Right atrium auricular region (tissue), 2 donors: ENCODE measurements at regions not wholly inside any gene's neighbourhood (a gene's known extent, or its start where the extent isn't known, plus 50 kb on each side); places are given as distances from the start of the nearest gene placed in this dataset.
A peak's percentile ranks its signal among the peaks of the same experiment; 100 is the strongest.

Experiments used
- DNase-seq: peaks from one replicate; pipeline ENCODE4 v3.0.0-alpha.2; 2019; ENCODE audit warnings: low spot score
- H3K27ac ChIP-seq, 2 donors: fragments of 200-600 bp; sonication (generic); 1 replicate in 1 of 2; 2 replicates in 1 of 2; pipeline ENCODE4 v1.5.1; 2016 to 2019
- H3K27me3 ChIP-seq, 2 donors: fragments of 200-600 bp; sonication (generic); one replicate each; pipeline versions ENCODE4 v1.5.1 to v1.6.0; 2017 to 2019
- H3K36me3 ChIP-seq: fragments of 200-600 bp; sonication (generic); one replicate; pipeline ENCODE4 v1.5.1; 2016
- H3K4me1 ChIP-seq, 2 donors: fragments of 200-600 bp; sonication (generic); one replicate each; pipeline versions ENCODE4 v1.5.1 to v1.6.0; 2017 to 2019
- H3K4me3 ChIP-seq, 2 donors: fragments of 200-600 bp; sonication (generic); 1 replicate in 1 of 2; 2 replicates in 1 of 2; pipeline ENCODE4 v1.5.1; 2017 to 2019; ENCODE audit warnings: mild to moderate bottlenecking in 1 of 2, moderate library complexity in 1 of 2
- H3K9me3 ChIP-seq, 2 donors: fragments of 200-600 bp; sonication (generic); one replicate each; pipeline ENCODE4 v1.5.1; 2019
- CTCF ChIP-seq, 2 donors: fragments of 200-600 bp; sonication (generic); IDR thresholded peaks; one replicate each; pipeline ENCODE4 v1.5.1; 2019; ENCODE audit warnings: antibody characterized with exemption in 2 of 2

DNA sequence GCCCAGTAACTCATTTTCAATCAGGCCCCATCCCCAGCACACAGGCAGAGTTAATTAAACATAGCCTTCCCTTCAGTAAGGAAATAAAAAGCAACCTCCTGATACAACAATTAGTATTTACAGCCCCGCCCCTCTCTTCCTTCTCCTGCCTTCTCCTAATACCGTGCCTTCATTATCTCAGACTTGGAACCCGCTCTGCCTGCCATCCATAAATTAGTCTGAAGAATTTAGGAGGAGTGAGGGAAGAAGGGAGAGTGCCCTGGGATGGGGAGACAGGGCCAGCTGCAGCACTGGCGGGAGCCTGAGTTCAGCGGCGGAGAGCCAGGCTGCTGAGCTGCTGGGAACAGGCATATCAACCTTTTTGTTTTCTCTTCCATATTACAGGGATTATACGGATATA lies 172.8 kb downstream of the ACTL8 start:
- H3K36me3 ChIP-seq, result no peaks in the 10 kb centered on the region
- H3K27ac ChIP-seq, result no peak overlapping the region
- H3K4me3 ChIP-seq, result no peak overlapping the region
- no peaks in the 10 kb centered on the region for H3K9me3 ChIP-seq
- H3K4me1 ChIP-seq, result peaks cover 0 to 35% of the 10 kb centered on the region in 2 donors
- no peaks in the 10 kb centered on the region for H3K27me3 ChIP-seq
- DNase-seq, result no peak
- no peak for TF ChIP-seq CTCF (IDR thresholded peaks at IDR 0.05)

DNA sequence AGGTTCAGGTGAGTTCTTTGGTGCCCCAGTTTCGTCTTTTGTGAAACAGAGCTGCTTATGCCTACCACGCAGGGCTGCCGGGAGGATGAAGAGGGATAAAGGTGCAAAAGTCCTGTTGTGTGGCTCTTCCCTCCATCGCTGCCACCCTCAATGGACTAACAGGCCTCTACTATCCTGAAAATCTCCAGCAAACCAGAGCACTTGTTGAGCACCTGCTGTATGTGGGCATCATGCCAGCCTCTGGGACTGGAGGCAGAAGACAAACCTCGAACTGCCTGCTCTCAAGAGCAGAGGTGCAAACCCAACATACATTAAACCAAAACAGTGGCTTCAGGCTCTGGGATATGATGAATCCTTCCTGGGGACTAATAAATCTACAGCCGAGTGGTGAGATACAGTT lies 174.1 kb downstream of the ACTL8 start:
- DNase-seq, result no peak
- H3K27me3 ChIP-seq, result no peaks in the 10 kb centered on the region
- H3K9me3 ChIP-seq, result no peaks in the 10 kb centered on the region
- peak overlapping the region in 1 of 2 donors; percentile 85 for H3K27ac ChIP-seq
- no peak overlapping the region for H3K4me3 ChIP-seq
- H3K36me3 ChIP-seq, result no peaks in the 10 kb centered on the region
- H3K4me1 ChIP-seq, result peaks cover 0 to 35% of the 10 kb centered on the region in 2 donors
- no peak for TF ChIP-seq CTCF (IDR thresholded peaks at IDR 0.05)

GRCh38 chr1:17930635-17931034 lies 175.5 kb downstream of the ACTL8 start:
- Histone ChIP-seq H3K9me3 (no peaks in the 10 kb centered on the region), H3K27me3 (no peaks in the 10 kb centered on the region), H3K36me3 (no peaks in the 10 kb centered on the region), H3K27ac (peak overlapping the region; percentile 31 to 85), H3K4me1 (peaks cover 0 to 28% of the 10 kb centered on the region in 2 donors), H3K4me3 (no peak overlapping the region)
- no peak for TF ChIP-seq CTCF (IDR thresholded peaks at IDR 0.05)
- no peak for DNase-seq

- DNase-seq, result no peak
- H3K4me1 ChIP-seq, result peaks cover 0 to 20% of the 10 kb centered on the region in 2 donors
- H3K27me3 ChIP-seq, result no peaks in the 10 kb centered on the region
- H3K4me3 ChIP-seq, result no peak overlapping the region
- TF ChIP-seq CTCF (IDR thresholded peaks at IDR 0.05), result no peak
- H3K27ac ChIP-seq, result no peak overlapping the region
- no peaks in the 10 kb centered on the region for H3K36me3 ChIP-seq
- no peaks in the 10 kb centered on the region for H3K9me3 ChIP-seq
Observed at GRCh38 chr1:17932164-17932563, 175.4 kb upstream of the IGSF21 start.

DNA sequence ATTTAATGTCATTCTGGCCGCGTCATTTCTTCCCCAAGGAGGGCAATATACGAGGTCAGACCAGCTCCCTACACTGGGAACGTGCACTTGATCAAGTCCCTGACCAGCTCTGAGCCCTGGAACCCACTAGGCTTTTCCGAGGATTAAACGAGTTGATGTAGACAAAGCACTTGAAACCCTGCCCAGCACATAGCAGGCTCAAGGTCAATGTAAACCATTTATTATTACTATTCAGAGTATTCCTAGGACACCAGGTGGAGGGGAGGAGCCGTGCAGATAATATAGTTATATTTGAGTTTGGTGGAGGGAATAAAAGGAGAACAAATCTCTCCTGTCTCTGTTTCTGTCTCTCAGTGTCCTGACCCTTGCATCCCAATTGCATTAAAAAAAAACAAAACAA lies 174.1 kb upstream of the IGSF21 start:
- no peak for DNase-seq
- H3K4me1 ChIP-seq, result peaks cover 0 to 20% of the 10 kb centered on the region in 2 donors
- no peaks in the 10 kb centered on the region for H3K36me3 ChIP-seq

More for the DNA sequence above, 174.1 kb upstream of the IGSF21 start:
- no peaks in the 10 kb centered on the region for H3K27me3 ChIP-seq
- no peak for TF ChIP-seq CTCF (IDR thresholded peaks at IDR 0.05)
- no peak overlapping the region for H3K27ac ChIP-seq
- H3K4me3 ChIP-seq, result no peak overlapping the region
- no peaks in the 10 kb centered on the region for H3K9me3 ChIP-seq
